Hematopoietic multipotent progenitor cell (in vitro differentiated cells): ENCODE measurements at regions not wholly inside any gene's neighbourhood (a gene's known extent, or its start where the extent isn't known, plus 50 kb on each side); places are given as distances from the start of the nearest gene placed in this dataset.

Experiments used
- DNase-seq, 3 donors: peaks; one replicate each; pipeline ENCODE4 v3.0.0-alpha.2; 2011 to 2015; ENCODE audit warnings: low read depth in 2 of 3, low spot score in 2 of 3

DNA sequence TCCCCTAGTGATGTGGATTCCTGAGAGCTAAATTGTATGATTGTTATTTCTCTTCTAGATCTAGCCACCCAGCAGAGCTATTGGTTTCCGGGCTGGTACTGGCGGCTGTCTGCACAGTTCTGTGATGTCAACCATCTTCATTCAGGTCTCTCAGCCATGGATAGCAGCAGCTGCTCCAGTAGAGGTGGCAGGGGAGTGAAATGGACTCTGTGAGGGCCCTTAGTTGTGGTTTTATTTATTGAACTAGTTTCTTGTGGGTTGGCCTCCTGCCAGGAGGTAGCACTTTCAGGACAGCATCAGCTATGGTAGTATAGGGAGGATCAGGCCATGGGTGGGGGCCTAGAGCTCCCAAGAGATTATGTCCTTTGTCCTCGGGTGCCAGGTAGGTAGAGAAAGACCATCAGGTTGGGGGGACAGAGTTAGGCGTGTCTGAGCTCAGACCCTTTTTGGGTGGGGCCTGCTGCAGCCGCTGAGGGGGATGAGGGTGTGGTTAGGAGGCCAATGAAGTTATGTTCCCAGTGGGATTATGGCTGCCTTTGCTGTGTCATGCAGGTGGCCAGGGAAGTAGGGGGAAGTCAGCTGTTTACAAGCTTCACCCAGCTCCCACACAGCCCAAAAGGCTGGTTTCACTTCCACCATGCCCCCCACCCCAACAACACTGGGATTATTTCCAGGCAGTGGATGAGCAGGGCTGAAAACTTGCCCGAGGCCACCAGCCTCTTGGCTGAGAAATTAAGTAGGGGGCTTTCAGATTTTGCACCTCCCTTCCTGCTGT, 55.1 kb upstream of the RGS4 start:
- DNase-seq = no peak

GRCh38 chr1:163006051-163006834, 62.9 kb upstream of the RGS4 start:
- DNase-seq = no peak

GRCh38 chr1:162997499-162998285, 71.5 kb upstream of the RGS4 start:
- no peak for DNase-seq

DNA sequence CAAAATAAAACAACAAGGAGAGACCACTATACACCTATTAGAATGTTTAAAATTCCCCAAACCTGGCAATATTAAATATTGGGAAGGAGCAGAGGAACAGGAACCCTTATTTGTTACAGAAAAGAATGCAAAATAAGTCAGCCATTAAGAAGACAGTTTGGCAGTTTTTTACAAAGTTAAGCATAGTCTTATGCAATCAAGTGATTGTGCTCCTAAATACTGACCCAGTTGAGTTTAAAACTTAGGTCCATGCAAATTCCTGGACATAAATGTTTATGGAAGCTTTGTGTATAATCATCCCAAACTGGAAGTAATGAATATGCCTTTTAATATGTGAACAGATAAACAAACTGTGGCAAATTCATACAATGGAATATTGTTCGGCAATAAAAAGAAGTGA, 72.9 kb upstream of the RGS4 start:
- no peak for DNase-seq

GRCh38 chr1:162994921-162995320, 74.2 kb upstream of the RGS4 start:
- no peak for DNase-seq

- no peak for DNase-seq
These were observed 75.3 kb upstream of the RGS4 start for GRCh38 chr1:162993846-162994245.

DNA sequence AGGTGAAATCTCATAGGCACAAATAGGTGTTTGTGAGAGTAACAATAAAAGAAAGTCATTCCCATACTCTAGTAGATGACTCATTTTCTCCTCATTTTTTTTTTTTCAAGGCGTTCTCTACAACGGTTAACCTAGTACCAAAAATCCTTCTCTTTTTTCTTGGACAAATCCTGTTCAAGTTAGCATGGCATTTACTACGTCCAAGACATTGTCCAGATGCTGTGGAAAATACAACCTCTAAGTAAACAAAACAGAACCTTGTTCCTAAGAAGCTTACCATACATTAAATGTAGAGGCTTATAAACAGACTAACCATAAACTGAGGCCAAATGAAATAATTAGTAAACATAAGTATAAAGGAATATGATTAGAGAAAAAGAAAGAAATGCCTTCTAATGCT, 76.2 kb upstream of the RGS4 start:
- DNase-seq = no peak

- no peak for DNase-seq
These were observed 77.7 kb upstream of the RGS4 start for GRCh38 chr1:162991444-162991843.

GRCh38 chr1:162990665-162991064, 78.5 kb upstream of the RGS4 start:
- no peak for DNase-seq

GRCh38 chr1:162988869-162989268, 80.3 kb upstream of the RGS4 start:
- DNase-seq = no peak

GRCh38 chr1:162987866-162988265, 81.3 kb upstream of the RGS4 start:
- DNase-seq = no peak

GRCh38 chr1:162985816-162986435, 83.2 kb upstream of the RGS4 start:
- no peak for DNase-seq

GRCh38 chr1:162984699-162985098, 84.5 kb upstream of the RGS4 start:
- DNase-seq = no peak

DNA sequence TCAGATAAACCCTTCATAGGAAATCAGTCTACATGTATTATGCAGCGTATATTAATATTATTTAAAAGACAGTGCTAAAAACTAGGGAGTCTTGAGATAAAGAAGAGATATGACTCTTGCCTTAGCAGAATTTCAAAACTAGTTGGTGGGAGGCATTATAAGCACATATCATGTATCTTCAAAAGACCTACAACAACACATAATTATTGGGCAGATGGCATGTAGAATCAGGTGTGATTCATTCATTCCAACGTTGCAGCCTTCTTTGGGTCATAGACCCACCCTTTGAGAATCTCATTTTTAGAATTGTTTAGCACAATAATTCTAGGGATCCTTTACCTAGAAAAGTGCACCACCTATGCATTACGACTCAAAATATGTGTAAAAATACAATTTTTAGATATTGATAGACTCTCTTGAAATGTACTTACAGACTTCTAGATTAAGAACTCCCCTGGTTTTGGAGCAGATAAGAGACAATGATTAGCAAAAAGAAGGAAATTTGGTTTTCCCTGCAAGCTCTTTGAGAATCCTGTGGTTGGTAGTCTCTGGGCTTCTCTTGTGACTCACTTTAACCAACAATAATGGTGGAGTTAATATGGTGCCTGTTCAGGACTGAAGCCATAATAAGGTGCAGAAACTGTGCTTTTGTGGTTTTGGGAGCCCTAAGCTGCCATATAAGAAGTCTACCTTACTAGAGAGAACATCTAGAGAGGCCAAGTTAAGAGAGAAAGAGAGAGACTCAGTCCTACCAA, 85.3 kb upstream of the RGS4 start:
- DNase-seq = no peak

GRCh38 chr1:162982364-162982763, 86.8 kb upstream of the RGS4 start:
- no peak for DNase-seq

- no peak for DNase-seq
These were observed 91.1 kb upstream of the RGS4 start for GRCh38 chr1:162977944-162978568.

GRCh38 chr1:162976628-162977027, 92.5 kb upstream of the RGS4 start:
- no peak for DNase-seq

DNA sequence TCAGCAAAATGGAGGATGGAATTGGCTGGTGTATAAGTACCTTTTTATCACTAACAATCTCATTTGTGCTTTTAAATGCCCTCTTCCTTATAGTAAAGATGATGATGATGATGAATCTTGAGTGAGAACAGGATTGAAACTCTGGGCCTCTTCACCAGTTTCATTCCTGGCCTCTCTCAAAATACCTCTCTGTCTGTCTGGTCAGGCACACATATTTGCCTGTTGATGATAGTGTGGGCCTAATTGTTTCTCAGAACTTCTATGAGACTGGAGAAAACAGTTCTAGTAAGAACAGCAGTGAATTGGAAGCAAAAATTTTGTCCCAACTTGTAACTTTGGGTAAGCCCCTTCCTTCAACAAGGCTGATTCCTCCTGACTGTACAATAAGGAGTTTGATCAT, 94.4 kb upstream of the RGS4 start:
- DNase-seq = no peak

DNA sequence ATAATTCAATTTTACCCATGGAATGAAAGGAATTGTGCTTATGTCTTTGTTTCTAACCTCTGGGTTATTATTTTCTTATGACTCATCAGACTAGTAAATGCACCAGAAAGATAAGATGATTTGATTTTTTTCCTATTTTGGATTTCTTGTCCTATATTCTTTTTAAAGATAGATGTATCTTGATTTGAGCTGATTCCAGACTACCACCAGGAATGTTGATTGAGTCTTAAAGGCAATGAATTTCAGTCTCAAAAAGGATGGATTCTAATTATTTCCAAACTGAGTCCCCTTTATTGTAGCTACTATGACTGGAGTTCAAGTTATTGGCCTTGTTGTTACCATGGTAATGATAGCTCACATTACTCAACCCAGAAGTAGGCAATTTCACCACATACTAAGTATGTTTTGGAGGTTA, 95.8 kb upstream of the RGS4 start:
- no peak for DNase-seq

DNA sequence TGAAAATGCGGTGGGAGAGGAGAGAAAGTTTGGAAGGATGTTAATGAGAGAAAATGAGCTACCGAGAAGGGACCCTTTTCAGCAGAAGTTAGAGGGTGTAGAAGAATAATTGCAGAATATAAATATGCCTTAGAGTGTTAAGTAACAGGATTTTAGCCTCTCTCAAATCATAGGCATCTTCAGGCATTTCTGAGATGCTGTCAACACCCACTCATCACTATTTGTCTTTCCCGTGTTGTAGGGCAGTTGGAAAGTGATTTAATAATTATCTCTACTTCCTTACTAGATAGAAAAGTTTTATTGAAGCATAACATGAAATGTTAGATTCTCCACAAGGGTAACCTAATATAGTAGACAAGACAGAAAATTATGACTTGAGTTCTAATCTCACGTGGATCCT, 96.4 kb upstream of the RGS4 start:
- no peak for DNase-seq
